Stimulated activated naive B cell treated with anti-CD40 and anti-IgM and Interleukin-4, amounts not matched to agents 10 μg/mL and 1 μg/mL and 100 μg/mL, for 72 hours (primary cell): ENCODE measurements at regions not wholly inside any gene's neighbourhood (a gene's known extent, or its start where the extent isn't known, plus 50 kb on each side); places are given as distances from the start of the nearest gene placed in this dataset.

ENCODE experiments used
- ATAC-seq, 2 donors: fragments of 150-1000 bp; cut with Tn5 transposase; replicated peaks; 2 replicates each; pipeline ENCODE4 v1.10.0; 2021; ENCODE audit warnings: moderate library complexity in 1 of 2
- DNase-seq: peaks from one replicate; pipeline ENCODE4 v3.0.0; 2021
- H3K27ac Mint-ChIP-seq: one replicate; pipeline ENCODE4 v1.8.0; 2022; ENCODE audit warnings: mild to moderate bottlenecking, mixed read lengths
- H3K27me3 Mint-ChIP-seq, 2 donors: one replicate each; pipeline ENCODE4 v1.8.0; 2022; ENCODE audit warnings: mixed read lengths in 2 of 2
- H3K36me3 Mint-ChIP-seq, 2 donors: one replicate each; pipeline ENCODE4 v1.8.0; 2022; ENCODE audit warnings: mixed read lengths in 2 of 2, mild to moderate bottlenecking in 1 of 2
- H3K4me1 Mint-ChIP-seq, 2 donors: one replicate each; pipeline ENCODE4 v1.8.0; 2022; ENCODE audit warnings: mixed read lengths in 2 of 2, mild to moderate bottlenecking in 1 of 2
- H3K4me3 Mint-ChIP-seq, 2 donors: one replicate each; pipeline ENCODE4 v1.8.0; 2022; ENCODE audit warnings: mild to moderate bottlenecking in 2 of 2, mixed read lengths in 2 of 2, moderate library complexity in 1 of 2
- H3K9me3 Mint-ChIP-seq, 2 donors: one replicate each; pipeline ENCODE4 v1.8.0; 2022; ENCODE audit warnings: mixed read lengths in 2 of 2, mild to moderate bottlenecking in 1 of 2

DNA sequence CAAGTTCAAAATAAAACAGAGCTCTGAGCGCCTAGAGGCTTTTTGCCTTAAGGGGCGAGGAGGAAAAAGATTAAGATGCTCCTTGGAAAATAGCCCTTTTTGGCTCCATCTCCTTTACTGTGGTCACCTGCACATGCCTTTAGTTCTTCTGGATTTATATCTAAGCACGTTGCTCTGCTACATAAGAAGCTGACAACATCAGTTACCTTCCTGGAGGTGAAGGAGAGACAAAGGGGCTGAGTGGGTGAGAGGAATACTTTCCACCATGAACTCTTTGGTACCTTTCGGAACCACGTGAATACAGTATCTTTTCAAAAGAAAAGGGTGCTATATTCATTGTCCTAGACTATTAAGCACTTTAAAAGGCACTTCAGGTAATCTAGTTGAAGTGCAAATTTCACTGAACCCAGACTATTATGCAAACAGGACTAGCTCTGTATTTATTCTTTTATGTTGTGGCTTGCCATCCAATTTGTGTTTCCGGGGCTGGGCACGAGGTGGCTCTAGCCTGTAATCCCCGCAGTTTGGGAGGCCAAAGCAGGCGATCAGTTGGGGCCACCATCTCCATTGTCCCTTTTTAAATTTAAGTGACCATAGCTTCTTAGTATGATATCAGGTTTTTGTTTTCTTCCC lies 201.5 kb downstream of the TM9SF2 start:
- H3K4me3 Mint-ChIP-seq = no peak overlapping the region
- peaks cover 2 to 8% of the 10 kb centered on the region in 2 donors for H3K36me3 Mint-ChIP-seq
- H3K4me1 Mint-ChIP-seq = no peaks in the 10 kb centered on the region
- no peaks in the 10 kb centered on the region for H3K27me3 Mint-ChIP-seq
- DNase-seq (no peak), ATAC-seq (no peak)
- H3K27ac Mint-ChIP-seq = no peak overlapping the region
- peaks cover 0 to 1% of the 10 kb centered on the region in 2 donors for H3K9me3 Mint-ChIP-seq

DNA sequence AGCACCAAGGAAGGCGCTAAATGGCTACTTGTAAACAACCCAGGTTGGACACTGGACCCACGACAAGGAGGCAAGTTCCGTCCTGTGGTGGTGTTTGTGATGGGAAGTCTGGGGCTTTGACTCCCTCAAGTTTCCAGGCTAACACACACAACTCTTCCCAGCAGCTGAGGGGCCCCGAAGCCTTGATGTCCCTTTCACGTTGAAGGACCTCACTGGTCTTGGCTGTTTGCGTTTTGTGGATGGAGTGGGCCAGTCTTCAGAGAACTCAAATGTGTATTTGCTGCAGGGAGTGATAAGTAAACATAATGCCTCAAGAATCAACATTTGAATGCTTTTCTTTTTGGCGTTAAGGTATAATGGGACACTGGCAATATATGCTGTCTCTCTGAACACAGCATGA lies 199.2 kb downstream of the TM9SF2 start:
- ATAC-seq (no peak), DNase-seq (no peak)
- Mint-ChIP-seq H3K27ac (no peak overlapping the region), H3K36me3 (peaks cover 2 to 8% of the 10 kb centered on the region in 2 donors), H3K4me1 (no peaks in the 10 kb centered on the region), H3K27me3 (no peaks in the 10 kb centered on the region), H3K4me3 (no peak overlapping the region), H3K9me3 (peaks cover 0 to 1% of the 10 kb centered on the region in 2 donors)

DNA sequence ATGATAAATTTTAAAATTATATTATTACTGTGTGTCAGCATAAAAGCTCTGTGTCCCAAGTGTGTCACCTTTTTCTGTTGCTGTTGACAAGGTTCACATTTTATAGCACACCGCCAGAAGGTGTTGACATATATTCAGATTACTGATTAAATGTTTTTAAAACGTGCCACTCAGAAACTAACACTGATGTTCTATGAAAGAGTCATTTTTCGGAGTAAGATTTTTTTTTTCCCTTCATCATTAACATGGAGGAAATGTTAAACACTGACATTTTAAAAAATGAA lies 197.5 kb downstream of the TM9SF2 start:
- H3K27ac Mint-ChIP-seq = no peak overlapping the region
- H3K36me3 Mint-ChIP-seq = peaks cover 4 to 8% of the 10 kb centered on the region in 2 donors
- H3K27me3 Mint-ChIP-seq = no peaks in the 10 kb centered on the region
- H3K4me1 Mint-ChIP-seq = no peaks in the 10 kb centered on the region
- DNase-seq (no peak), ATAC-seq (no peak)
- no peak overlapping the region for H3K4me3 Mint-ChIP-seq
- peaks cover 0 to 1% of the 10 kb centered on the region in 2 donors for H3K9me3 Mint-ChIP-seq

DNA sequence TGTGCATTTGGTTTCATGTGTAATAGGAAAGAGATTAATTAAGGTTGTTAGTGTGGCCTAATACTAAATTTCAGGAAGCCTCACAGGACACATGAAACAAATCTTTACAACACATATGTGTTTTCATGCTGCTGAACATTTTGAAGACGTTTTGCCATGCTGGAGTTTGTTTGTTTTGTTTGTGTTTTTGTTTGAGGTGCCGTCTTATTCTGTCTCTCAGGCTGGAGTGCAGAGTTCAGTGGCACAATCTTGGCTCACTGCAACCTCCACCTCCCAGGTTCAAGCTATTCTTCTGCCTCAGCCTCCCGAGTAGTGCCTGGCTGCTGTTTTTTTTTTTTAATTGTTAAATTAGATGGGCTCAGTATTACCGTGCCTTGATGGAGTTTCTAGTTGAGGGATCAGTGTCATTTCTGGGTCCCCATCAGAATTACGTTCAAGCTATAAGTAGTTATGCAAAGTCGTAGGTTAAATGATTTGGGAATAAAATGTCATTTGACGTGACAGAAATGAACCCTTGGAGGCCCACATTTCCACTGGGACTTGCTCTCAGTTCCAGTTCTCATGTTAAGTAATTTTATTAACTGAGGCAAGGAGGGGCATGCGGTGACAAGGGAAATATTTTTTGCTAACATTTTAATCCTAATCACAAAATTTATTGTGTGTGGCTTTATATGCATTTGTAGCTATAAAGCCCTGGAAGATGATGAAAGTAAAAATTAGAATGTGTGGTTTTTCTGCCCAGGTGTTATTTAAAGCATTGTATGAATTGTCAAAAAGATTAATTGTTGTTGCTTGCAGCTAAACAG lies 196.9 kb downstream of the TM9SF2 start:
- no peak overlapping the region for H3K4me3 Mint-ChIP-seq
- ATAC-seq (no peak), DNase-seq (no peak)
- H3K36me3 Mint-ChIP-seq = peaks cover 4 to 8% of the 10 kb centered on the region in 2 donors
- H3K27me3 Mint-ChIP-seq = no peaks in the 10 kb centered on the region
- peaks cover 0 to 1% of the 10 kb centered on the region in 2 donors for H3K9me3 Mint-ChIP-seq
- H3K27ac Mint-ChIP-seq = no peak overlapping the region
- H3K4me1 Mint-ChIP-seq = no peaks in the 10 kb centered on the region

DNA sequence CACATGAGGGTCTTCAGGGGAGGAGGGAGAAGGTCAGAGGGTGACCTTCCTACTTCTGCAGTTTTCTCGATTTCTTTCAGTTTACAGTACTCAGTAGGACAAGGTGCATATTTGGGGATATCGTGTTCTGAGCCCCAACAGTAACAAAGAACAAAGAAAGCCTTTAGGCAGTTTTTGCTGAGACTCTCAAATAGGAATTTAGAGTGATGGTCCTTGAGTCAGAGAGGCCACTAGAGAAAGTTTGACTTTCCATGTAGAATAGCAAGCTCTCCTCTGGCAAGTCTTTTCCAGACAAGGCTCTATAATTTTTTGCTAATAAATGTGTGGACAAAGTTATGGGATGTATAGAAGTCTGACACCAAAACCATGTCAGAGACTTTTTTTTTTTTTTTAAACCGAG lies 194.6 kb downstream of the TM9SF2 start:
- H3K9me3 Mint-ChIP-seq = peaks cover 0 to 1% of the 10 kb centered on the region in 2 donors
- peaks cover 4 to 8% of the 10 kb centered on the region in 2 donors for H3K36me3 Mint-ChIP-seq
- H3K27ac Mint-ChIP-seq = no peak overlapping the region
- ATAC-seq (no peak), DNase-seq (no peak)
- H3K27me3 Mint-ChIP-seq = no peaks in the 10 kb centered on the region
- no peak overlapping the region for H3K4me3 Mint-ChIP-seq
- peaks cover 0 to 2% of the 10 kb centered on the region in 2 donors for H3K4me1 Mint-ChIP-seq

DNA sequence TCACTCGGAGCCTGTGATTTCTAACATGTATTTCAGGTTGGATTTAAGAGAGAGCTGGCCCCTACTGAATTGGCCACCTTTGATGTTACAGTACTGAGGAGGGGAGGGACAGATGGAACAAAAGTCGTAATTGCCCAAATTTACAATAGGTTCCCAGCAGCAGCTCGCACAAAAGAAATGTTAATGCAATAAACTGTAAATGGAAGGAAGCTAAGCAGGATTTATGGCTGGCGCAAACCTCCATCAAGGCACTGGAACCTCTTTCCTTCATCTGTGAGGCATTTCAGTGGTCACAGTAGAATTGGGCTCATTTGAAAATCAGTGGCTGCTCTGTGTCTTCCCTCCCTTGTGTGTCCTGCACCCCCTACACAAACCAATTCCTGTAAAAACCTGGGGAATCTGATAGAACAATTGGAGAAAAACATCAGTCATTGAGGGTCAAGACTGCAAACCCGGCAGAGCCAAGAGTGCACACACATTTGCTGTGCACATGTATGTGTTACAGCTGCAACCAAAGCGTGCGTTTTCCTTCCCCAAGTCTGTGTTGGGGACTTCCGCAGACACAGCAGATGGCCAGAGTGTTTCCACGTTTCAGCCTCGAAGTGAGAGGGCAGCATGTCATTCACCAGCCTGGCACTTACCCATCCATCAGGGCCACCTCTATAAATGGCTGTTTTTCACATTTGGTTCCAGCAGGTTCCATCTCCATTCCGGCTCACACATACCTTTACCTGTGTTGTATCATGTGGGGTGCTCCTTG lies 192.8 kb downstream of the TM9SF2 start:
- ATAC-seq (no peak), DNase-seq (no peak)
- Mint-ChIP-seq H3K27me3 (no peaks in the 10 kb centered on the region), H3K27ac (no peak overlapping the region), H3K4me3 (no peak overlapping the region), H3K36me3 (peaks cover 2% of the 10 kb centered on the region in 2 donors), H3K4me1 (peaks cover 0 to 13% of the 10 kb centered on the region in 2 donors), H3K9me3 (no peaks in the 10 kb centered on the region)

DNA sequence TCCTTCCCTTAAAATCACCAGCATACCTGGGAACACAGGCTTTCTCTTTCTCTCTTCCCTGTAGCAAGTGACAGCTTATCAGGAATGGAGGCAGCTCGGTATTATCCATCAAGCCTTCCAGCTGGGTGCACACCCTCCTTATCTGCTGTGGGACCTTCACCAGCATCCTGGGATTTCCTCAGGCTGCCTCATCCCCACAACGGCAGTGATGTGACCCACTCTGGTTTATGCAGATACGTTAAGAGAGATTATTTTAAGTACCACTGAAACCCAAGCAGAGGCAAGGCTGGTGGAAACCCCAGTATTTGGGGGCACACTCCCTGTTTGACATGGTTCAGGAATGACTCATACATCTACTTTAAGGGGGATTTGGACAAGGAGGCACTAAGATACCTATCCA lies 192.1 kb downstream of the TM9SF2 start:
- ATAC-seq (no peak), DNase-seq (no peak)
- Mint-ChIP-seq H3K4me1 (peaks cover 0 to 13% of the 10 kb centered on the region in 2 donors), H3K27me3 (no peaks in the 10 kb centered on the region), H3K36me3 (peaks cover 2 to 4% of the 10 kb centered on the region in 2 donors), H3K27ac (no peak overlapping the region), H3K9me3 (no peaks in the 10 kb centered on the region), H3K4me3 (no peak overlapping the region)

DNA sequence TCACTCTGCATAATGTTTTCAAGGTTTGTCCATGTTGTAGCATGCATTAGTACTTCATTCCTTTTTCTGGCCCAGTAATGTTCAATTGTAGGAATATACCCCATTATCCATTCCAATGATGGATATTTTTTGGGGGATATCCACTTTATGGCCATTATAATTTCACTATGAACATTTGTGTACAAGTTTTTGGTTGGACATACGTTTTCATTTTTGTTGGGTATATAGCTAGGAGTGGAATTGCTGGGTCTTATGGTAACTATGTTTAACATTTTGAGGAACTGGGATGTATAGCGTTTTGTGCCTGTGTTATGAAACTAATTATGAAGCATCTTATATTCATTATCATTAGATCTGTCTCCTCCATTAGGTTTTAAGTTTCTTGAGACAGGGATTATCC lies 191.6 kb downstream of the TM9SF2 start:
- Mint-ChIP-seq H3K27me3 (no peaks in the 10 kb centered on the region), H3K4me3 (no peak overlapping the region), H3K27ac (no peak overlapping the region), H3K9me3 (no peaks in the 10 kb centered on the region), H3K4me1 (peaks cover 0 to 13% of the 10 kb centered on the region in 2 donors), H3K36me3 (peaks cover 2 to 4% of the 10 kb centered on the region in 2 donors)
- ATAC-seq = no peak
- DNase-seq = no peak

DNA sequence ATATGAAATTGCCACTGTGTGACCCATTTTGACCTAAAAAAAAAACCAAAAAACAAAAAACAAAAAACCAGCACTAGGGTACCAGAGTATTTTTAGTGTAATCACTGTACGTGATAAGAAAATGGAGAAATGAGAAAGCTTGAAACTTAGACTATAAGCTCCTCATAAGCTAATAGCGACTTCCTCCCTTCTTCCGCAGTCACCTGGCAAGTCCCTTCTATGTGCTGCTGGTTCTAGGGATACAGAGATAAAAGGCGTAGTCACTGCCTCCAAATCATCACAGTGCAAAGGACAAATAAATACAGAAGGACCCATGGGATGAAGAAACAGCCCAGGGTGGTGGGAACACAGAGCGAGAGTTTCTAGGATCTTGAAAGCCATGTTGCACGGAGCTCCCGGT lies 190.3 kb downstream of the TM9SF2 start:
- no peak overlapping the region for H3K27ac Mint-ChIP-seq

DNA sequence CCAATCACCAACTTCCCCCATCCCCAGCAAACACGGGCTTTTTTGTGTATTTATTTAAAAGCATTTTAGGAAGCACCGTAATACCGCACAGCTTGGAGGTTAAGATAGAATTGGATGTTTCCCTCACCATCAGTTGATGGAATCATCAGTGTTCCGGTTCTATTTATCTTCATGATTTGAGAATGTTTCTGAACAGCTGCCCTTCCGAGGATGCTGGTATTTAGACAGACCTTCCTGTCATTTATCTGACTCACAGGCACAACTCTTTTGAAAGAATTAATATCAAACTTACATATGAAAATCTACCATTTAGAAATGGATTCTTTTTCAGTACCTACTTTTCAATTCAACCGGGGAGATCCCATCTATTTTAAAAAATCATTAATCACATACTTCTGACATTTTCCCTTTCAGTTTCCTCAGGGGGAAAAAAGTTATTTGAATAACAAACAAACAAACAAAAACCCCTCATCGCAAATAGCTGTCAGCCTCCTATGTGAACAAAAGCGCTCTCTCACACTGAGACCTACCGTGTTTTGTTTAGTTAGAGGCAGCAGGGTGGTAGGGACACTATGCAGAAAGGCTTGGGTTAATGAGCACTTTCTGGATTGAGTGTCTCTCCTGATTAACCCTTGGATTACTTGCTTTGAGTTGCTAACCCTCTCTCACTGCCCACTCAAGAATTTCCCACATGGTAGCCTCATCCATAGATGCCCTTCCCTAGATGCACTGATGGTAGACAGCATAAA lies 189.3 kb downstream of the TM9SF2 start:
- no peak overlapping the region for H3K27ac Mint-ChIP-seq

More for the DNA sequence above, 190.3 kb downstream of the TM9SF2 start:
- DNase-seq (no peak), ATAC-seq (no peak)
- Mint-ChIP-seq H3K9me3 (no peaks in the 10 kb centered on the region), H3K4me3 (no peak overlapping the region), H3K36me3 (peaks cover 2 to 4% of the 10 kb centered on the region in 2 donors), H3K4me1 (peaks cover 0 to 13% of the 10 kb centered on the region in 2 donors), H3K27me3 (no peaks in the 10 kb centered on the region)

DNA sequence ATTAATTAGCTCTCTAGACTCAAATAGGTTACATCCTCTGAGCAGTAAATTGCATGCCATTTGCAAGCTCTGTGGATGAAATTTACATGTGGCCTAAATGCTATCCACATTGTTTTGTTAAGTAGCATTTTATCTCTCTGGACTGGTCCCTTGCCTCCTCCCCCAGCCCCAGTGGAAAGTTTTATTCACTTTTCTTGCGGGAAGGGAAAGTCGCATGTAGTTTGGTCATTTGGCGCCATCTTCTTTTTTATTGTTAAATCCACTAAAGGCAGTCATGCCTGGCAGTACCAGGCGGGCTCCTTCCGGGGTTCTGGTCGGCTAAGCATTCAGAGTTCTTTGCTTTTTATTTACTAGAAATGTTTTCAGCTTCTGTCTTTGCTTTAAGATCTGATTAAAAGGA lies 188.7 kb downstream of the TM9SF2 start:
- H3K9me3 Mint-ChIP-seq = no peaks in the 10 kb centered on the region
- peak overlapping the region; percentile 20 for H3K27ac Mint-ChIP-seq
- DNase-seq (no peak), ATAC-seq (no peak)
- H3K27me3 Mint-ChIP-seq = no peaks in the 10 kb centered on the region
- H3K4me3 Mint-ChIP-seq = no peak overlapping the region
- H3K36me3 Mint-ChIP-seq = peaks cover 0 to 4% of the 10 kb centered on the region in 2 donors
- peaks cover 0 to 13% of the 10 kb centered on the region in 2 donors for H3K4me1 Mint-ChIP-seq

More for the DNA sequence above, 189.3 kb downstream of the TM9SF2 start:
- no peaks in the 10 kb centered on the region for H3K27me3 Mint-ChIP-seq
- H3K4me3 Mint-ChIP-seq = no peak overlapping the region
- no peak for DNase-seq
- peaks cover 0 to 13% of the 10 kb centered on the region in 2 donors for H3K4me1 Mint-ChIP-seq
- H3K9me3 Mint-ChIP-seq = no peaks in the 10 kb centered on the region
- peaks cover 2 to 4% of the 10 kb centered on the region in 2 donors for H3K36me3 Mint-ChIP-seq
- no peak for ATAC-seq

DNA sequence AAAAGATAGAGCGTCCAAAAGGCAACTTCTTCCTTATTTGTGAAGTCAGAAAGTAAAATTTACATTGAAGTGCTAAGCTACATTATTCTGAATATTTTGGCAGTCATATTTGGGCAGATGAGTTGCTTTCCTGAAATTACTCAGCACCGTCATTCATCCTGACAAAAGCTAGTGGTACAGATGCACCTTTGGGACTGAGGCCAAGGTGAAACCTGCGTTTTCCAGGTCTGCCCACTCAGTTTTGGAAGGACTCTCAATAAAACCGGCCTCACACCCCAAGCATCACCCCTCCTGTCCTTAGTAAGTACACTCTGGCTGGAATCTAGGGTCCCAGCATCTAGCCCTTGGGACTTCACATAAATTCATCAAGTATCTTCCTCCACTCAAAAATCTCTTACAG lies 187.5 kb downstream of the TM9SF2 start:
- Mint-ChIP-seq H3K27me3 (no peaks in the 10 kb centered on the region), H3K9me3 (no peaks in the 10 kb centered on the region), H3K4me3 (no peak overlapping the region), H3K36me3 (peaks cover 0 to 4% of the 10 kb centered on the region in 2 donors), H3K4me1 (peaks cover 0 to 13% of the 10 kb centered on the region in 2 donors), H3K27ac (no peak overlapping the region)
- ATAC-seq (no peak), DNase-seq (no peak)

DNA sequence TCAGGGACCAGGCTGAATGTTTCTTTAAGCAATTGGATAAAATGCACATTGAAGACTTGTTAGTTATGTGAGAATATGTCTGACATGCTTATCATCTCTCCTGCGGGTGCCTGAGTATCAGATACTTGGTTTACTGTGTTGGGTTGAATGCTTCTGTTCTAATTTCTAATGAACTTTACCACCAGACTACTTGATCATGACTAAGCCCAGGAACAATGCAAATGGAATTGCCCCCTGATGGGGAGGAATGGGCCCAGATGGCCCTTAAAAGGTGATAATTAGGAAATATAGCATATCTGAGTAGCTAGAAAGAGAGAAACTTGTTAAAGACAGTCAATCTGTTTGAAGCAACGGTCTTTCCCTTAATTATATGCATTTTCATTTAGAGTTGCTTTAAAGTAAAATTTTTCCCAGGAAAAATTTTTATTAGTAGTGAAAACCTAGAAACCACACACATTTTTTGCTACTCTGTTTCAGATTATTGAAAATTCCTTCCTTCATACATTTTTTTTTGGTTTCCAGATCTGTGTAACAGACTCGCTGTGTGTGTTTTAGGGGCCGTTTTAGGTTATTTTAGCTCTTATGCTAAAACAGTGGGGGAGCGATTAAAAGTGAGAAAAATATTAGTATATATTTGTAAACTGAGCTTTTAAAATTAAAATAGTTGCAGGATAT lies 186.6 kb downstream of the TM9SF2 start:
- no peak for DNase-seq
- Mint-ChIP-seq H3K27ac (no peak overlapping the region), H3K4me3 (no peak overlapping the region), H3K36me3 (peaks cover 0 to 4% of the 10 kb centered on the region in 2 donors), H3K4me1 (peaks cover 0 to 13% of the 10 kb centered on the region in 2 donors), H3K9me3 (no peaks in the 10 kb centered on the region), H3K27me3 (no peaks in the 10 kb centered on the region)
- ATAC-seq = no peak
